Neural cell (in vitro differentiated cells): ENCODE measurements at regions not wholly inside any gene's neighbourhood (a gene's known extent, or its start where the extent isn't known, plus 50 kb on each side); places are given as distances from the start of the nearest gene placed in this dataset.

ENCODE experiments used
- H2AFZ ChIP-seq: fragments of 200-600, 300-800 bp; sonication (generic), shearing (Covaris generic); 2 replicates; pipeline ENCODE4 v1.6.0; 2014; ENCODE audit warnings: low read depth, mild to moderate bottlenecking, antibody characterized with exemption, low read length, moderate library complexity
- H3F3A ChIP-seq: fragments of 200-600 bp; shearing (Covaris generic); 2 replicates; pipeline ENCODE4 v1.6.1; 2016; ENCODE audit warnings: mild to moderate bottlenecking, moderate library complexity, mixed read lengths, antibody characterized with exemption, low read length; ENCODE audit not compliant: insufficient read depth, poor library complexity, severe bottlenecking
- H3K27ac ChIP-seq: fragments of 200-600, 300-800 bp; sonication (generic), shearing (Covaris generic); 2 replicates; pipeline ENCODE4 v1.5.1; 2014; ENCODE audit warnings: mild to moderate bottlenecking, low read length, moderate library complexity
- H3K27me3 ChIP-seq: fragments of 300-800, 200-600 bp; sonication (generic), shearing (Covaris generic); 2 replicates; pipeline ENCODE4 v1.6.0; 2014; ENCODE audit warnings: mild to moderate bottlenecking, low read depth, low read length, moderate library complexity; ENCODE audit not compliant: insufficient read depth
- H3K36me3 ChIP-seq: fragments of 300-800, 200-600 bp; sonication (generic), shearing (Covaris generic); 2 replicates; pipeline ENCODE4 v1.5.1; 2014; ENCODE audit warnings: mild to moderate bottlenecking, antibody characterized with exemption, low read length, moderate library complexity; ENCODE audit not compliant: insufficient read depth
- H3K4me2 ChIP-seq: fragments of 300-800, 200-600 bp; sonication (generic), shearing (Covaris generic); 2 replicates; pipeline ENCODE4 v1.6.0; 2014; ENCODE audit warnings: mild to moderate bottlenecking, low read length
- H3K4me3 ChIP-seq: fragments of 300-800, 200-600 bp; sonication (generic), shearing (Covaris generic); 2 replicates; pipeline ENCODE4 v1.5.1; 2014; ENCODE audit warnings: mild to moderate bottlenecking, low read length, moderate library complexity
- H3K79me2 ChIP-seq: fragments of 200-600 bp; shearing (Covaris generic); replicated peaks from 2 replicates; pipeline ENCODE4 v1.6.0; 2014; ENCODE audit warnings: mild to moderate bottlenecking, low read length, moderate library complexity; ENCODE audit not compliant: insufficient read depth
- H3K9ac ChIP-seq: fragments of 300-800, 200-600 bp; sonication (generic), shearing (Covaris generic); 2 replicates; pipeline ENCODE4 v1.6.1; 2016; ENCODE audit warnings: mild to moderate bottlenecking, low read length, mixed read lengths
- H3K9me2 ChIP-seq: fragments of 200-600 bp; shearing (Covaris generic); 2 replicates; pipeline ENCODE4 v1.6.1; 2016; ENCODE audit warnings: mild to moderate bottlenecking, low read length, mixed read lengths; ENCODE audit not compliant: insufficient read depth
- H3K9me3 ChIP-seq: fragments of 200-600, 300-800 bp; sonication (generic), shearing (Covaris generic); 2 replicates; pipeline ENCODE4 v1.6.1; 2016; ENCODE audit warnings: mild to moderate bottlenecking, mixed run types, low read length, moderate library complexity, mixed read lengths
- H4K20me1 ChIP-seq: fragments of 200-600 bp; shearing (Covaris generic); 2 replicates; pipeline ENCODE4 v1.6.1; 2016; ENCODE audit warnings: mild to moderate bottlenecking, mixed run types; ENCODE audit not compliant: insufficient read depth
- EP300 ChIP-seq: fragments of 450-650 bp; conservative IDR thresholded peaks from 2 replicates; pipeline ENCODE4 v1.6.1; 2014; ENCODE audit warnings: antibody characterized with exemption, mild to moderate bottlenecking, moderate library complexity; ENCODE audit not compliant: poor library complexity, severe bottlenecking
- EZH2 ChIP-seq: fragments of 200-600, 300-800 bp; shearing (Covaris generic), sonication (generic); IDR thresholded peaks from 2 replicates; pipeline ENCODE4 v1.6.1; 2014; ENCODE audit warnings: antibody characterized with exemption, low read length, borderline replicate concordance, mild to moderate bottlenecking; ENCODE audit not compliant: insufficient read depth, poor library complexity, severe bottlenecking
- MXI1 ChIP-seq: fragments of 450-650 bp; conservative IDR thresholded peaks from 2 replicates; pipeline ENCODE4 v1.6.1; 2014; ENCODE audit warnings: antibody characterized with exemption, mild to moderate bottlenecking; ENCODE audit not compliant: poor library complexity, severe bottlenecking
- POLR2AphosphoS5 ChIP-seq: IDR thresholded peaks from 2 replicates; pipeline ENCODE4 v1.6.1; 2012
- RAD21 ChIP-seq: fragments of 450-650 bp; conservative IDR thresholded peaks from 2 replicates; pipeline ENCODE4 v1.6.1; 2014; ENCODE audit warnings: antibody characterized with exemption, mild to moderate bottlenecking, moderate library complexity
- SMC3 ChIP-seq: fragments of 450-650 bp; conservative IDR thresholded peaks from 2 replicates; pipeline ENCODE4 v1.6.1; 2014; ENCODE audit warnings: antibody characterized with exemption, mild to moderate bottlenecking, moderate library complexity; ENCODE audit not compliant: poor library complexity
- TAF1 ChIP-seq: IDR thresholded peaks from 2 replicates; pipeline ENCODE4 v1.6.1; 2012; ENCODE audit warnings: low read depth
- TF ChIP-seq, protein P1 (sequence below): IDR thresholded peaks from 2 replicates; pipeline ENCODE4 v1.6.1; 2012; ENCODE audit warnings: borderline replicate concordance
- TF ChIP-seq, protein P2 (sequence below): fragments of 450-650 bp; IDR thresholded peaks from 2 replicates; pipeline ENCODE4 v1.5.1; 2014; ENCODE audit warnings: antibody characterized with exemption, mild to moderate bottlenecking, moderate library complexity; ENCODE audit not compliant: poor library complexity, severe bottlenecking

- Histone ChIP-seq H3K4me2 (no peak overlapping the region), H4K20me1 (no peaks in the 10 kb centered on the region), H3K9me3 (no peaks in the 10 kb centered on the region), H3K79me2 (no peaks in the 10 kb centered on the region), H3K9ac (no peak overlapping the region), H3K36me3 (no peaks in the 10 kb centered on the region), H3K27me3 (no peaks in the 10 kb centered on the region), H2AFZ (no peak overlapping the region), H3F3A (no peaks in the 10 kb centered on the region), H3K27ac (no peak overlapping the region), H3K4me3 (no peak overlapping the region), H3K9me2 (no peaks in the 10 kb centered on the region)
- TF ChIP-seq, protein P1, sequence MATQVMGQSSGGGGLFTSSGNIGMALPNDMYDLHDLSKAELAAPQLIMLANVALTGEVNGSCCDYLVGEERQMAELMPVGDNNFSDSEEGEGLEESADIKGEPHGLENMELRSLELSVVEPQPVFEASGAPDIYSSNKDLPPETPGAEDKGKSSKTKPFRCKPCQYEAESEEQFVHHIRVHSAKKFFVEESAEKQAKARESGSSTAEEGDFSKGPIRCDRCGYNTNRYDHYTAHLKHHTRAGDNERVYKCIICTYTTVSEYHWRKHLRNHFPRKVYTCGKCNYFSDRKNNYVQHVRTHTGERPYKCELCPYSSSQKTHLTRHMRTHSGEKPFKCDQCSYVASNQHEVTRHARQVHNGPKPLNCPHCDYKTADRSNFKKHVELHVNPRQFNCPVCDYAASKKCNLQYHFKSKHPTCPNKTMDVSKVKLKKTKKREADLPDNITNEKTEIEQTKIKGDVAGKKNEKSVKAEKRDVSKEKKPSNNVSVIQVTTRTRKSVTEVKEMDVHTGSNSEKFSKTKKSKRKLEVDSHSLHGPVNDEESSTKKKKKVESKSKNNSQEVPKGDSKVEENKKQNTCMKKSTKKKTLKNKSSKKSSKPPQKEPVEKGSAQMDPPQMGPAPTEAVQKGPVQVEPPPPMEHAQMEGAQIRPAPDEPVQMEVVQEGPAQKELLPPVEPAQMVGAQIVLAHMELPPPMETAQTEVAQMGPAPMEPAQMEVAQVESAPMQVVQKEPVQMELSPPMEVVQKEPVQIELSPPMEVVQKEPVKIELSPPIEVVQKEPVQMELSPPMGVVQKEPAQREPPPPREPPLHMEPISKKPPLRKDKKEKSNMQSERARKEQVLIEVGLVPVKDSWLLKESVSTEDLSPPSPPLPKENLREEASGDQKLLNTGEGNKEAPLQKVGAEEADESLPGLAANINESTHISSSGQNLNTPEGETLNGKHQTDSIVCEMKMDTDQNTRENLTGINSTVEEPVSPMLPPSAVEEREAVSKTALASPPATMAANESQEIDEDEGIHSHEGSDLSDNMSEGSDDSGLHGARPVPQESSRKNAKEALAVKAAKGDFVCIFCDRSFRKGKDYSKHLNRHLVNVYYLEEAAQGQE = no peak
- TF ChIP-seq POLR2AphosphoS5 = no peak
- TF ChIP-seq TAF1 = no peak
- TF ChIP-seq, protein P2, sequence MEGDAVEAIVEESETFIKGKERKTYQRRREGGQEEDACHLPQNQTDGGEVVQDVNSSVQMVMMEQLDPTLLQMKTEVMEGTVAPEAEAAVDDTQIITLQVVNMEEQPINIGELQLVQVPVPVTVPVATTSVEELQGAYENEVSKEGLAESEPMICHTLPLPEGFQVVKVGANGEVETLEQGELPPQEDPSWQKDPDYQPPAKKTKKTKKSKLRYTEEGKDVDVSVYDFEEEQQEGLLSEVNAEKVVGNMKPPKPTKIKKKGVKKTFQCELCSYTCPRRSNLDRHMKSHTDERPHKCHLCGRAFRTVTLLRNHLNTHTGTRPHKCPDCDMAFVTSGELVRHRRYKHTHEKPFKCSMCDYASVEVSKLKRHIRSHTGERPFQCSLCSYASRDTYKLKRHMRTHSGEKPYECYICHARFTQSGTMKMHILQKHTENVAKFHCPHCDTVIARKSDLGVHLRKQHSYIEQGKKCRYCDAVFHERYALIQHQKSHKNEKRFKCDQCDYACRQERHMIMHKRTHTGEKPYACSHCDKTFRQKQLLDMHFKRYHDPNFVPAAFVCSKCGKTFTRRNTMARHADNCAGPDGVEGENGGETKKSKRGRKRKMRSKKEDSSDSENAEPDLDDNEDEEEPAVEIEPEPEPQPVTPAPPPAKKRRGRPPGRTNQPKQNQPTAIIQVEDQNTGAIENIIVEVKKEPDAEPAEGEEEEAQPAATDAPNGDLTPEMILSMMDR = no peak
- TF ChIP-seq SMC3 = no peak
- TF ChIP-seq EZH2 = no peak
- no peak for TF ChIP-seq EP300
- TF ChIP-seq MXI1 = no peak
- no peak for TF ChIP-seq RAD21
Measured at GRCh38 chr10:61097026-61097425, 153.0 kb upstream of the RHOBTB1 start.

- Histone ChIP-seq H3K4me2 (no peak overlapping the region), H3K9ac (no peak overlapping the region), H3K4me3 (no peak overlapping the region), H2AFZ (no peak overlapping the region), H3K27me3 (no peaks in the 10 kb centered on the region), H3K9me2 (no peaks in the 10 kb centered on the region), H3K27ac (no peak overlapping the region), H3K9me3 (no peaks in the 10 kb centered on the region), H3K79me2 (no peaks in the 10 kb centered on the region), H4K20me1 (no peaks in the 10 kb centered on the region), H3F3A (no peaks in the 10 kb centered on the region), H3K36me3 (no peaks in the 10 kb centered on the region)
- TF ChIP-seq MXI1 (no peak), POLR2AphosphoS5 (no peak), EP300 (no peak), SMC3 (no peak), TAF1 (no peak), RAD21 (no peak), EZH2 (no peak)
- TF ChIP-seq, protein P2 = no peak
- TF ChIP-seq, protein P1 = no peak
Measured at GRCh38 chr10:61096056-61096455, 152.1 kb upstream of the RHOBTB1 start.
